Brain pericyte (primary cell): ENCODE measurements at regions not wholly inside any gene's neighbourhood (a gene's known extent, or its start where the extent isn't known, plus 50 kb on each side); places are given as distances from the start of the nearest gene placed in this dataset.

ENCODE experiments used
- DNase-seq: peaks from one replicate; pipeline ENCODE4 v3.0.0-alpha.2; 2012; ENCODE audit warnings: low read depth, low spot score

DNA sequence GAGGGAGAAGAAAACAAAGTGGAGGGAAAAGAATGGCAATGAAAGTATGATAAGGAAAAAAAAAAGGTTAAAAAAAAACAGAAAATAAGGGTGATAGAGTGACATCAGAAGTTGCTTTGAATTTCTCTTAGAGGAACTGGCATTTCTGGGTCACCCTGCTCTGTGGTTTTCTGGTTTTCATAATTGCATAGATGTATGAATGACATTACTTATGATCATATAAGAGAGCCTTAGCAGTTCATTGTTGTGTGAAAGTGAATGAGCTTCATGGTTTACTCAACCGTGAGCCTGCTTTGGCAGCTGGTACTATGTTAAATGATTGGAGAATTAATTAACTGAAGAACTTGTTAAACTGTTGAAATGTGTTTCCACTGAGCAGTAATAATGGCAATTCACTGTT is 336.4 kb upstream of the FBXO33 start:
- DNase-seq: no peak

DNA sequence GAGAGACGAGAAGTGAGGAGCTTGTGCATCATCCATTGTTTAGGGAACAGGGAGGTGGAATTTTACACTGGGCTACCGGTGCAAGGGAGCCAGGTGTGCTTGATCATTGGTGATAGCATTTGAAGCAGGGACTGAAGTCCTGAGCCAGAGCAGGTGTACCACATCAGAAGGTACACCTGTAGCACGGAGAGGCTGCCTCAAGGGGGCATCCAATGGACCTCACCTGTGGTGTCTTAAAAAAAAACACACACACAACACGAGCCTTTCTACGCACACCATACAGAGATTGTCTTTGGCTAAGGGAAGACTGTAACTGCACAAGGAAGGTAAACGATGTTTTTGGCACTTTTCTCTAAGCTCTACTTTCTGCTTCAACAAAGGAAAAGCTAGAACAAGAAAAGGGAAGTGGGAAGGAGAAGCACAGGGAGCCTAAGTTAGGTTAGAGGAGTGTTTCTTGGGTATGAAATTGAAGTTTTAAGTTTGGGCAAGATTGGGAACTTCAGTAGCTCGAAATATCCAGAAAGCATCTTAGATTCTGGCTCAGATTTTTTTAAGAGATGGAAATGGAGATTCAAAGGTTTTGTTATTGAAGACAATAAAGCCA is 334.3 kb upstream of the FBXO33 start:
- no peak for DNase-seq

DNA sequence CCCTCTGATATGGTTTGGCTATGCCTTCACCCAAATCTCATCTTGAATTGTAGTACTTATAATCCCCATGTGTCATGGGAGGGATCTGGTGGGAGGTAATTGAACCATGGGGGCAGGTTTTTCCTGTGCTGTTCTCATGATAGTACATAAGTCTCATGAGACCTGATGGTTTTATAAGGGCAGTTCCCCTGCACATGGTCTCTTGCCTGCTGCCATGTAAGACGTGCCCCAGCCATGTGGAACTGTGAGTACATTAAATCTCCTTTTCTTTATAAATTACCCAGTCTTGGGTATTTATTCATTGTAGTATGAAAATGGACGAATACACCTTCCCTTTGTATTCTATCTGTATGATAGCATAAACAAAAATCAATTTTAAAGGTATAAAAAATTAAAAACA is 333.4 kb upstream of the FBXO33 start:
- DNase-seq: no peak

DNA sequence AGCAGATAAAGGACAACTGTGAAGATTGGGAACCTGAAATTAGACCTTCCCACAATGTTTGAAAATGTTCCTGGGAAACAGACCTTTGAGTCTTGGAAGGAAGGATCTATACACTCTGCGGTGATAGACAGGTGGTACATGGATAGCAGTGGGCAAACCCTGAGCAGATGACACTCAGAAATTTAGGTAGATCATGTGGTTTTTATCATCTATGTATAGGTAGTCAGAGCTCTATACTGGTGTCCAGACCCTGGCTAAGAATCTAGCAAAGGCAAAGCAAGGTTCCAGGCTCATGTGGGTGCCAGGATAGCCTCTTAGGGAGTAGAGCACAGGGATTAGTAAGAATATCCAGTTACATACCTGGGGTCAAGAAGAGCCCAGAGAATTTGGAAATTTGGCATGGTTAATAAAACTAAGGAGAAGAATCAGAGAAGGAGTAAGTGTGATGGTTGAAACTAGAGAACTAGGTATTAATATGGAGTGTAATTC is 331.2 kb upstream of the FBXO33 start:
- no peak for DNase-seq

DNA sequence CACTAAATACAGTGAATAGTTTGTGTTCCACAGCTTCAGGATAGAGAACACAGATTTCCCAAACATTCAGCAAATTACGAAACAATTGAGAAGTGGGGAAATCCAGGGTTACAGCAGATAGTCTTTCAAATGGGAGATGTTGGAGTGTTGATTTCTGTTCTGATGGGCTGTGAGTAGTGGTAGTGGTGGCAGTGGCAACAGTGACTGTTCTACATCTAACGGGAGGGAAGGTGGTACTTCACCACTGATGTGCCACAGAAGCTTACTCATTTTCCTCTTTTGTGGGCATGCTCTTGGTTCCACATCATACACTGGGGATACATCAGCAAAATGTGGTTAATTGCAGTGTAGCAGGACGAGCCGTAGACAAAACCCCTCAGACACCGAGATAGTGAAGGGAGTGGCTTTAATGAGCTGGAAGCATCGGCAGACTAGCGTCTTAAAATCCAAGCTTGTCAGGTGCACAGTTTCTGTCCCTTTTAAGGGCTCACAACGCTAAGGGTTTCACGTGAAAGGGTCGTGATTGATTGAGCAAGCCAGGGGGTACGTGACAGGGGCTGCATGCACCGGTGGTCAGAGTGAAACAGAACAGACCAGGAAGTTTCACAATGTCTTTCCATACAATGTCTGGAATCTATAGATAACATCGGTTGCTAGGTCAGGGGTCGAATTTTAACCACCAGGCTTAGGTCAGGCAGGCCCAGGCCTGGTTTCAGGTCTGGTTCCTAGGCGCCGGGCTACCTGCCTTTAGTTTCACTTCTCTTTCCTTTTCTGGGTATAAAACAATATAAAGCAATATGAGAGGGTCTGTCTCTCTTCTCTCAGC is 330.6 kb upstream of the FBXO33 start:
- DNase-seq: no peak

DNA sequence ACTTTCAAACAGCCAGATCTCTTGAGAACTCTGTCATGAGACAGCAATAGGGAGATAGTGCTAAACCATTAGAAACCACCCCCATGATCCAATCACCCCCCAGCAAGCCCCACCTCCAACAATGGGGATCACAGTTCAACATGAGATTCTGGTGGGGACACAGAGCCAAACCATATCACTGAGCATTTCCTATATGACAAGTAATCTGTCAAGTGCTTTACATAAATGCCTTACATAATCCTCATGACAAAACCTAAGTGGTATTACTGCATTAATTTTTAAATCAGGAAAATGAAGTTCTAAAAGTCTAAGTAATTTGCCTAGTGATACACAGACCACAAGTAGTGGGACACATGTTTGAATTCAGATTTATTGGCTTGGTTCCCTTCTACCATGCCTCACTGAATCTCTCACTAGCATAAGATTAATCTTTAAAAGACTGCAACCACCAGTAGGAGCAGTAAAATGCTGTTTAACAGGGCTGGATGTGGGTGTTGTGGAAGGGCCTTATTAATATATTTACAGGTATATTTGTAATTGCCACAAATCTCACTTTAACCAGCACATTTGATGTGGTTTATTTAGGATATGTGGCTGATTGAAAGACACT is 323.1 kb upstream of the FBXO33 start:
- DNase-seq: no peak

DNA sequence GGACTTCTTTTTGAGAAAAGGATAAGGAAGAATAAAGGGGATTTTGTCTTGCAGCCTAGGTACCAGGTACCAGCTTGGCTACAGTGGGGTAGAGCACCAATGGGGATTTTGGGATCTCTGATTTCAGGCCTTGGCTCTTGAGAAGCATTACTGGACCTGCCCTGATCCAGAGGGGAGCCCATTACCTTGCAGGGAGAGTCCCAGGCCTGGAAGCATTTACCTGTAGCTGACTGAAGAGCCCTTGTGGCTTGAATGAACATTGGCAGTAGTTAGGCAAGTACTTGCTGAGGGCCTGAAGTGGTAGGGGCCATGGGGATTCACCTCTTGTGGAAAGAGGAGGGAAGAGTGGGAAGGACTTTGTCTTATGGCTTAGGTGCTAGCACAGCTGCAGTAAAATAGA is 308.2 kb upstream of the FBXO33 start:
- DNase-seq: no peak

DNA sequence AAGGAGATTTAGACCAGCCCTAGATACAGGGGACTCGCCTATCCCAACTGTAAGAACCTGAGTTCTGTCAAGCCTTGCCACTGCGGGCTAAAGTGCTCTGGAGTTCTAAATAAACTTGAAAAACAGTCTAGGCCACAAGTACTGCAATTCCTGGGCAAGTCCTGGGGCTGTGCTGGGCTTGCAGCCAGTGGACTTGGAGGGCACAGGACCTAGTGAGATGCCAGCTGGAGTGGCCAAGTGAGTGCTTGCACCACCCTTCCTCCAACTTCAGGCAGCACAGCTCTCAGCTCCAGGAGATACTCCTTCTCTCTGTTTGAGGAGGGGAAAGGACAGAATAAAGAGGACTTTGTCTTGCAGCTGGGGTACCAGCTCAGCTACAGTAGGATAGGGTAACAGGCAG is 307.6 kb upstream of the FBXO33 start:
- DNase-seq: no peak

DNA sequence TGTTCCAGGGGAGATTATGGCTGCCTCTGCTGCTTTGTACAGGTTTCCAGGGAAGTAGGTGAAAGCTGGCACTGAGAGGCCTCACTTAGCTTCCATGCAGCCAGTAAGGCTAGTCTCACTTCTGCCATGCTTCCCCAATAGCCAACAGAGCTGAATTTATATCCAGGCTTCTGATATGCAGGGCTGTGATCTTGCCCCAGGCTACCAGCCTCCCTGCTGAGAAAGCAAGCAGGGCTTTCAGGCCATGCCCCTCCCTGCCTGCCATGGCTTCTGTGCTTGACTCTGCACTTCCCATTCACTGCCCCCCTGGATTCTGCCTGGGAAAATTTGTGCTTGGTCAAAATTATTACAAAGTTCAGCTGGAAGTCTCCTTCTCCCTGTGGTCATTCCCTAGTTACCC is 302.1 kb upstream of the FBXO33 start:
- DNase-seq: no peak

DNA sequence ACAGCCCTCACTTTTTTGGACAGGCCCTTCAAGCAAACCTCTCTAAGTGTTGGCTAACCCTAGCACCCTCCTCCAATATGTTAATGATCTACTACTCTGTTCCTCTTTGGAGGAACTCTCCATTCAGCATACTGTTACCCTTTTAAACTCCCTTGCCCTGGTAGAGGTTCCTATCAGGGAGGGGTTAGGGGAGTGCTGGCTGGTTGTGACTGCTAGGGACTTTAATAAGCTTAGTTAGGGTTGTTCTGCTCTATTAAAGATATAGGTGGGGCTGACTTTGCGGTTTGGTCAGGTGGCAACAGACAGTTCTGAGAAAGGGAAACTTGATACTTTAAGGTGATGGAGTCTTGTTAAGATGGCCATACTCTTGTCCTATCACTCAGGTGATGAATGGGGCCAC is 301.5 kb upstream of the FBXO33 start:
- DNase-seq: no peak

DNA sequence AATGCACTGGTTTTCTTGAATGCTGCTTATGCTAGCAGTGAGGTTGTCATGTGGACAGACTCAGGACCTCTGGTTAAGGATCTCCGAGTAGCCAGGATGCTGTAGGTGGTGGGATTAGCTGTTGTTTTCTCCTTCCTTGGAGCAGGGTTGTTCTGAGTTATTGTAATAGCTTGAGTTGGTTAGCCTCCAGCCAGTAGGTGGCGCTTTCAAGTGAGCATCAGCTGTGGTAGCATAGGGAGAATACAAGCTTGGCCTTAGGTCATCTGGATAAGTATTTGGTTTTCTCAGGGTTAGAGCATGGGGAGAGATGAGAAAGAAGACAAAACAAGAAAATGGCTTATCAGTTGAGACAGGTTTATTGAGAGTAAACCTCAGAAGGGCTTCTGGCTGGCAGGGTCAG is 299.7 kb upstream of the FBXO33 start:
- no peak for DNase-seq

DNA sequence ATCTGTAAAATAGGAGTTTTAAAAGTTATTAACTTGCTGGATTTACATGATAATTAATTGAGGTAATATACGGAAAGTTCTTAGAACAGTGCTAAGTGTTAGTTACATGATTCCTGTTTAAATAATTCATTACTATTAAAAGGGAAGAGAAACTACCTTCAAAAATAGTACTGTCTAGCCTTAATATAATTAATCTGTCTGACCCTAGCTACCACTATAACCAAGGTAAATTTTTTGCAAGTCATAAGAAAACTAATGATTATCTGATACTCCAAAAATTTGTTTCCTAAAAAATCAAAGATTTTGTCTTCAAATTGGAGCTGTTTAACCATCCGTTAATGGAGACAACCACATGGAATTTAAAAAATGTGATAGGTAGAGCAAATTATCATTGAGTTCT is 294.3 kb upstream of the FBXO33 start:
- DNase-seq: no peak

DNA sequence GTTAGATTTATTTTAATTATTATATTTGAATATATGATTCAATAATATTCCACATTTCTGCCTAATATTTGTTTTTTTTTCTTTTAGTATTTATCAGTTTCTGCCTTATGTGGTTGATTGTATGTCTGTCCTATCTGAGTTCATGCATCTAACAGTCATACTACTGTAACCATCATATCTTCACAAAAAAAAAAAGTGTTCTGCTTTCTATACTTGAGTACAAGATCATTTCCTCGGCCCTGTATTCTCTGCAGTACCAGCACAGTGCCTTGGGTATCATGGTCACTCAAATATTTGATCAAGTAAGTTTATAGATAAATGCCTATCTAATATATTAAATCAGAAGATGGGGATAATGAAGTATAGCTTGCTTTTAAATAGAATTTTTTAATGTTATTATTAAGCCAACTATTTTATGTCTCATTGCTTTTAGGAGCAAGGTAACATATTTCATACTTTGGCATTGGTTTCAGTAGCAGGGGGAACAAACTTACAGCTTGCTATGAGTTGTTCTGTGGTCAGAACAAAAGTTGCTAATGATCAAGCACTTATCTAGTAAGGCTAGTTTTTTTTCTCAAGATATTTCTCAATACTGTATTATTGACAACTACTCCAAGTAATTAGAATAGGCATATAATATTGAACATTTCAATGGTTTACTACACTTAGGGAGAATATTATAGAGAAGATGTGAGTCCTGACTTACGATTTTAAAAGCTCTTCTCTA is 290.5 kb upstream of the FBXO33 start:
- no peak for DNase-seq

DNA sequence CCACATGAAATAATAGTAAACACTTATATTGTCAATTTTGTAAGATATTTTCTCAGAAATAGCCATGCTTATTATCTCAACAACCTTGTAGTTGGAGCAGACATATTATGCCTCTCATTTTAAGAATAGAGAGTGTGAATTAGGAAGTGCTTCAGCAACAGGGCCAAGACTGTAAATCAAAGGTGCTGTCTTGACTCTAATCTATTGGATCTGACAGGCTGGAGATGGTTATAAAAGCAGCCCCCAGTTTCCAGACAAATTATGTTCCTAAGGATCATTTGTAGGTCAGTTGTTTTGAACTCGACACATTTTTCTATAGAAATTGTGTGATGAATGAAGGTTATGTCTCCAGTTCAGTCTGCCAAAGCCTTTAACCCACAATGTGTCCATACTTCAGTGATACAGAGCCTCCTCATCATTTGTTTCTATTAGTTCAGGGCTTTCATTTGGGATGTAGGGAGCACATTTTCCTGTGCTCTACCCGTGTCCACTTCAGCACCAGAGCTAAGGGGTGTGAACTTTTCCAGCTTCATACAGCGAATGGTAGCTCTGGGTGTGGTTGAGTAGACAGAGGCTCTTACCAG is 284.8 kb upstream of the FBXO33 start:
- DNase-seq: no peak

DNA sequence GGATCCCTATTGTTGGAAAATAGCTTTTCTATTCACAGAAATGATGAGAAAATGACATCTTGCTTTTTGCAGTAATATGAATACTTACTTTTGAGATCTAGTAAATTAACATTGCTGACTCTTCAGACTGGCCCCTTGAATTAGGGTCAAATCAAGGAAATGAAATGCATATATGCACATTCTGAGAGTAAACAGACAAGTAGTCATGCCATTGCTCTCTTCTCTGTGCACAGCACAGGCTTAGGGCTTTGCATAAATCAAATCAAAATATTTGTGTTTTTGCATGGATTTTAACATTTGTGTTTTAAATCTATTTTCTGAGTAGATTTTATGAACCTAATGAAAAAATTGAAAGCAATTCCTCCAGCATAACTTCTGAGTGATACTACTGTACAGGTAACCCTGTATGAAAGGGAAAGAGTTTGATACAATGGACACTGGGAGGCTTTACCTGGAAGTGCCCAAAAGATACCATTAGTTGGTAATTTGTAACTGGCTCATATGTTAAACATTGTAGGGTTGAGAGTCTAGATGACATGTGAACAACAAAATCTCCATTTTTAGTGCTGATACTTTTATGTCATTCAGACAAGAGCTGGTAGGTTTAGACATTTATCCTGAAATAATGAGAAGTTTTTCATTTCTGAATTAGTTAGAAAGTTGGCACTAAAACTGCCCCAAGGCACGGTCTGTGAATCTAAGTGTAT is 280.2 kb upstream of the FBXO33 start:
- no peak for DNase-seq

DNA sequence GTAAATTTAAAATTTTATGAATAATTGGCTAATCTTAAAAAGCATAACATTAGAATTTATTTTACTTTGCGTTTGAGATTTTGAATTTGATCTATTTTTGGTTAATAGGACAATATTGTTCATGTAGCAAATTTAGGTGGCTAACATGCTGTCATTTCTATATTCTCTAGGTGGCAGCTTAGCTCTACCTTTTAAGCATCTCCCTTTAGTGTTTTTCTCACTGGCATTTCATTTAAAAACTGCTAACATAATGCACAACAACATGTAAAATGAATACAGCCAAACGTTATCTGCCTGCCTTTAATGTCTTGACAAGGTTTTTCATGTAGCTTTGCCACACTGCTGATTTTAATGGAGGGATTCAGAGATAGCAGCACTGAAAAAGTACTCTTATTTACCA is 272.4 kb upstream of the FBXO33 start:
- DNase-seq: no peak

DNA sequence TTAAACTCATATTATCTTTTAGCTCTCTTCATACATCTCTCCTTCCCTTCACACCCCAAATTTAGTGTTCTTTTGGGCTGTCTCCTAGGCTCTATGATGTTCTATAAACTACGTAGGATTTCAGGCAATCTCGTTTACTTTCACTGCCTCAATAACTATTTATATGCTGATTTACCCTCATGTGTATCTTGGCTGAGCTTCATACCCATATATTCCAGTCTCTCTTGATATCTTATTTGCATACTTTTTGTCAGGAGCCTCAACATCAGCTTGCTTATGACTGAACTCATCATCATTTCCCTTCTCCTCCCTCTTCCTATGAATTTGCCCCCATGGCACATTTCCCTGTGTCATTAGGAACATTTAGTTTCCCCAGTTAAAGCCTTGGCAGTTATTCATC is 262.1 kb upstream of the FBXO33 start:
- DNase-seq: no peak

DNA sequence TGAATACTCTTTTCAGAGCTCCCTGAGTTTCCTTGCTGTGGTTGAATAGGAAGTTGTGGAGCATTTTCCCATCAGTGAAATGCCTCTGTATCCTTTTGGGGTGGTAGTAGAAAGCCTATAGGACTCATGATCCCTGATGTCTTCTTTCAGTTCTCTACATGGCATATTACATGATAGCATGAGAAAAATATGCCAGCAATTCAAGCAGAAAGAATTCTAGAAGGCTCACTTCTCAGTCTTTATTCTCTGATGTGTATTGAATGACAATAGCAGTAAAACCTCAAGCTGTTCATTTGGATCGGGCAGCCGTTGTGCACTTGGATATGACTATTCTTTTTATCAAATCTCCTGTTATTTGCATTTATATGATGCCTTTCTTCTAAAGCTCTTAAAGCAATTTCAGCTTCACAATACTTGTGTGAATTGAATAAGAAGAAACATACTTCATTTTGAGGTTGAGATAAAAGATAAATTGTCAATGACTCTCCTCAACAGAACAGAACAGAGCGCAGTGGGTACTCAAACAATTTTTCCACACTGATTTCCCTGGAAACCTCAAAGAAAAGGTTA is 251.5 kb upstream of the FBXO33 start:
- no peak for DNase-seq

DNA sequence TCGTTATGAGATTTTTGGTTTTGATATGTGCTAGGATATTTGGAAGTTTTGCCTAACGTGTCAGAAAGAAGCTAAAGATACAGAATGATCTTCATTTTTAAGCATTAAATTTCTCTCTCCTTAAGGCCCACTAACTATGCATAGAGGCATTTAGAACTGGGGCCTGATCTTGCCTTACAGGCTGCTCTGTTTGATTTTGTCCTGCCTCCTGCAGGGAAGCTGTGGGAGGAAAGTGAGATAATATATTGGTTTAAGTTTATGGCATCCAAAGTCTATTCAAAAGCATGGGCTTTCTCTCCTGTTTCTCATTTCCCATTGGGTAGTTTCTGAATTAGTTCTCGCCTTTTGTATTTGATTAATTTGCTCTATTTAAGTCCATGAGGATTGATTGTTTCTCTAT is 250.3 kb upstream of the FBXO33 start:
- DNase-seq: no peak

DNA sequence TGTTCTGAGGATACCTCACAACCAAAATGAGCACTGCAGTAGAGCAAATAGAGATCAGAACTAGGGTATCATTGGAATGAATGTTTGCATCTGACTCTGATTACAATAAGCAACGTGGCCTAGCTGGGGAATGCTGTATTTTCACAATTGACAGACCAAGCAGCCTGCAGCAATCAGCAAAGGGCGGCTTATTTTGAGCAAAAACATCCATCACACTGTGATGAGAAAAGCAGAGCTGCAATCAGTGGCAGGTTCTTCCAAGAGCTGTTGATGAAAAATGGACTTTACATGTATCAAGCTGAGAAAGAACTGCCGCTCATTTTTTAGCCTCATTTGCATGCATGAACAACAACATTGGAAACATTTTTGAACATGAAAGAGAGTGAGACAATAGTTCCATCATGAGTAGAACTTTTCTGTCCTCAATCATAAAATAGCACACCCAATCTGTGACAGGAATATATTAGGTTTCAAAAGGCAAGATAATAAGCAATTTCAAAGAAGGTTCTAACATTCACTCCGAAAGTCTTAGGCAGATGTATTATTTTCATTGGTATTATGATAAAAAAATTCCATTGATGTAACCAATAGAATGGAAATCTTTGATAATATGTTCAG is 249.7 kb upstream of the FBXO33 start:
- no peak for DNase-seq

DNA sequence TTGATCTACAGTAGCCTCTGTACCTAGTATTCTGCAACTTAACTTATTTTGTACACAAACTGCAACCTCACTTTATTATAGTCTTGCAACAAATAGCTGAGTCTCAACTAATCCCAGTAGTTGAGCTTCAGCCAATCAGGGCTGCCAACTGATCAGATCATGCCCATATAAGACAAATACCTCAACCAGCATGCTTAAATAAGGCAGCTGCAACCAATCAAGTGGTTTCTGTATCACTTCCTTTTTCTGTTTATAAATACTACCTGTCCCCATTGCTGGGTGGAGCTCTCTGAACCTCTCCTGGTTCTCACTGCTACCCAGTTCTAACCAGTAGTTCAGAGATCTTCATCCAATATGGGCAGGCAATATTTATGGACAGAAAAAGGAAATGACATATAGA is 248.5 kb upstream of the FBXO33 start:
- DNase-seq: no peak
